ENCODE measurements at regions not wholly inside any gene's neighbourhood (a gene's known extent, or its start where the extent isn't known, plus 50 kb on each side); places are given as distances from the start of the nearest gene placed in this dataset.
A peak's percentile ranks its signal among the peaks of the same experiment; 100 is the strongest.

DNA sequence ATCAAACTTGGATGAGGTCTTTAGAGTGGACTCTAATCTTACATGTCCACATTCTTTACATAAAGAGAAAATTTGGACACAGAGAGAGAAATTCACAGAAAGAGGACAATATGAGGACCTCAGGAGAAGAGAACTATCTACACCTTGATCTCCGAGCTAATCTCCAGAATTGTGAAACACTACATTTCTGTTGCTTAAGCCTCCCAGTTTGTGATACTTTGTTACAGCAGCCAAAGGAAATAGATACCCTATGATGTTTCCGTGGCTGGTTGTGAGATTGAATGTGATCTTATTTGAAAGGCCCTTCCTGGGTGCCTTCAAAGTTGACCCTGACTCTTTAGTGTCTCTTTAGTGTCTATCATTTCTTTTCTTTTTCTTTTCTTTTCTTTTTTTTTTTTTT is 326.1 kb upstream of the CLNK start:
- TF ChIP-seq, protein P1, sequence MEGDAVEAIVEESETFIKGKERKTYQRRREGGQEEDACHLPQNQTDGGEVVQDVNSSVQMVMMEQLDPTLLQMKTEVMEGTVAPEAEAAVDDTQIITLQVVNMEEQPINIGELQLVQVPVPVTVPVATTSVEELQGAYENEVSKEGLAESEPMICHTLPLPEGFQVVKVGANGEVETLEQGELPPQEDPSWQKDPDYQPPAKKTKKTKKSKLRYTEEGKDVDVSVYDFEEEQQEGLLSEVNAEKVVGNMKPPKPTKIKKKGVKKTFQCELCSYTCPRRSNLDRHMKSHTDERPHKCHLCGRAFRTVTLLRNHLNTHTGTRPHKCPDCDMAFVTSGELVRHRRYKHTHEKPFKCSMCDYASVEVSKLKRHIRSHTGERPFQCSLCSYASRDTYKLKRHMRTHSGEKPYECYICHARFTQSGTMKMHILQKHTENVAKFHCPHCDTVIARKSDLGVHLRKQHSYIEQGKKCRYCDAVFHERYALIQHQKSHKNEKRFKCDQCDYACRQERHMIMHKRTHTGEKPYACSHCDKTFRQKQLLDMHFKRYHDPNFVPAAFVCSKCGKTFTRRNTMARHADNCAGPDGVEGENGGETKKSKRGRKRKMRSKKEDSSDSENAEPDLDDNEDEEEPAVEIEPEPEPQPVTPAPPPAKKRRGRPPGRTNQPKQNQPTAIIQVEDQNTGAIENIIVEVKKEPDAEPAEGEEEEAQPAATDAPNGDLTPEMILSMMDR (IDR thresholded peaks at IDR 0.05; ENCODE audit: low read length, missing control alignments): no peak
- DNase-seq (ENCODE audit: low read depth): no peak
- no peak overlapping the region for H3K4me3 ChIP-seq (replicated peaks; ENCODE audit: low read depth, low read length)

DNA sequence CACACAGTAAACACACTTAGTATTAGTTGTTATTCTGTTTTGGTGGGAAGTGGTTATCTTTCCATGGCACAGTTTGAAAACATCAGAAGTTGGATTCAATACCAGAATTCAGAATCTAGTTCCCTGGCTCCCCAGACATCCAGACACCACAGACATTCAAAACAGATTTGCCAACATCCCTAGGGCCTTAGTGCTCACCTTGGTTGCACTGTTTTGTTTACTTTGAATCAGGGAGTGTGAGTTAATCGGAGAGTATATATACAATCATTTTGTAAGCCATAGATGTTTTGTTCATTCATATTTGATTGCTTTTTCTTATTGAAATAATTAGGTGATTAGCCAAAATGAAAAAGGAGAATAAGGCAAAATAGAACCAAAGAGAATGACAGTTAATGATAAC is 324.7 kb upstream of the CLNK start:
- no peak overlapping the region for H3K4me3 ChIP-seq (replicated peaks; ENCODE audit: low read depth, low read length)
- DNase-seq (ENCODE audit: low read depth): no peak
- TF ChIP-seq, protein P1 (IDR thresholded peaks at IDR 0.05; ENCODE audit: low read length, missing control alignments): no peak

DNA sequence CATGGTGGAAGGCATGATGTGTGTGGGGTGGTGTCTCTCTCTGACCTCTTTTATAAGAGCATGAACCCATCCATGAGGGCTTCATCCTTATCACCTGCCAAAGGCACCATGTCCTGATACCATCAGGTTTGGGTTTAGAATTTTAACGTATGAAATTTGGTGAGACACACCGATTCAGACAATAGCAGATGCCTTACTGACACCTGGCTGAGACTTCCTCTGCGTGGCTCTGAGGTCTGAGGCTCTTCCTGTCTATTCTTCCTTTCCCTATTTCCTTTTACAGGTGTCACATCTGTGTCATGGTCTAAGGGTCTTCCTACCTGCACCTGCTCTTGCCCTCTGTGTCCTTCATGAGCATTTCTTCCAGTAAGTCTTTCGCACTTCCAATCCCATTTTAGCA is 320.7 kb upstream of the CLNK start:
- no peak overlapping the region for H3K4me3 ChIP-seq (replicated peaks; ENCODE audit: low read depth, low read length)
- TF ChIP-seq, protein P1 (IDR thresholded peaks at IDR 0.05; ENCODE audit: low read length, missing control alignments): no peak
- DNase-seq (ENCODE audit: low read depth): no peak

DNA sequence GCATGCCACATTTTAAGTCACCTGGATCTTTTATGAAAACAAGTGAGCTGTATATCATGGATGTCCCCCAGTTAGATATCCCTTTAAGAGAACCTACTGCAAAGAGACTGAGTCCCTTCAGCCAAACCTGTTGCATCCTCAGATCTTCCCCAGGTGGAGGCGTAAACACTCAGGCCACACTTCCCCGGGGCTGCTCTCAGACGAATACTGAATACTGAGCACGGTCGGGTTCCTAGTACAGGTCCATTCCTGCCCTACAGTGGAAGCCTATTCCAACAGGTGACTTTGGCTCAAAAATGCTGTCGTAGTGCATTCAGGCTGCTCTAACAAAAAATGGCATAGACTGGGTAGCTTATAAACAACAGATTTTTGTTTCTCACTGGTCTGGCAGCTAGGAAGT is 320.2 kb upstream of the CLNK start:
- TF ChIP-seq, protein P1 (IDR thresholded peaks at IDR 0.05; ENCODE audit: low read length, missing control alignments): no peak
- no peak for DNase-seq (ENCODE audit: low read depth)
- no peak overlapping the region for H3K4me3 ChIP-seq (replicated peaks; ENCODE audit: low read depth, low read length)

DNA sequence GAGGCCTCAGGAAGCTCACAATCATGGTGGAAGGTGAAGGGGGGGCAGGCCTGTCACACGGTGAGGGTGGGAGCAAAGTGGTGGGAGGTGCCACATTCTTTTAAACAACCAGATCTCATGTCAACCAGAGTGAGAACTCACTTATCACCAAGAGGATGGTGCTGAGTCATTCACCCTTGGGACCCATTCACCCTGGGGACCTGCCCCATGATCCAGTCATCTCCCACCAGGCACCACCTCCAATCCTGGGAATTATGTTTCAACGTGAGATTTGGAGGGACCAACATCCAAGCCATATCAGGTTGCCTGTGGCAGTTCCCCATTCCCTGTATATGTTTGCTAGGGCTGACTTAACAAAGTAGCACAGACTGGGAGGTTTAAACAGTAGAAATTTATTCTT is 318.4 kb upstream of the CLNK start:
- TF ChIP-seq, protein P1 (IDR thresholded peaks at IDR 0.05; ENCODE audit: low read length, missing control alignments): no peak
- no peak for DNase-seq (ENCODE audit: low read depth)
- H3K4me3 ChIP-seq (replicated peaks; ENCODE audit: low read depth, low read length): no peak overlapping the region

DNA sequence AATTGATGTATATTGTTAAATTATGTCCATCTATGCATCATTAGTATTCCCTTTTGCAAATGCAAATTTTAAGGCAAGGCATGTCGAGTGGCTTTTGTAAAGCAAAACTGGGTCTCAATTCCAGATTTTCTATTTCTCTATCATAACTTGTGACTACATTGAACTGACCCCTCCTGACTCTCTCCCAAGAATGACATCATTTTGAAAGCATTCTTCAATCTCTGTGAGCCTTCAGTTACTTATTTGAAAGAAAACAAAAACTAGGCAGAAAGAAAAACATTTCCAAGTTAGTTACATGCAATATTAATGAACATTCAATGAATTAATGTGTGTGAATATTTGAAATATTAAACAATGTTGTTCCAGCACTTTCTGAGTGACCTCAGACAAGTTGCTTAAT is 314.3 kb upstream of the CLNK start:
- DNase-seq (ENCODE audit: low read depth): peak; percentile 33
- TF ChIP-seq, protein P1 (IDR thresholded peaks at IDR 0.05; ENCODE audit: low read length, missing control alignments): no peak
- H3K4me3 ChIP-seq (replicated peaks; ENCODE audit: low read depth, low read length): no peak overlapping the region

DNA sequence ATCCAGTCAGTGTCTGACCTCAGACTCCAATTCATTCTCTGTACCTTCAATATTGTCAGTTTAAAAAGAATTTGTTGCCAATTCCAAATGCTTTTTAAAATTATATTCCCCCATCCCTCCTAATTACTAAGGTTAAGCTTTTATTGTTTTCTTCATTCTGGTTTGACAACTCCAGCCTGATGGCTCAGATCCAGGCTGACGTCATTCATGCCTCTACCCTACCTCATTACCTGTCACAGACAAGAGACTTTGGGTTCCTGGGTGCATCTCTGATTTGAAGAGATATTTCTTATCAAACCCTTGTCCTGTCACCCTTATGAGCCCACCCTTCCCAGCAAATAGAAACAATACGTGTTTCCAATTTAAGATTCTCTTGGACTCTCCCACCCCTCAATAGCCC is 300.2 kb upstream of the CLNK start:
- TF ChIP-seq, protein P1 (IDR thresholded peaks at IDR 0.05; ENCODE audit: low read length, missing control alignments): no peak

More for the DNA sequence above, 300.2 kb upstream of the CLNK start:
- no peak for DNase-seq (ENCODE audit: low read depth)
- H3K4me3 ChIP-seq (replicated peaks; ENCODE audit: low read depth, low read length): no peak overlapping the region
